ENCODE measurements at regions not wholly inside any gene's neighbourhood (a gene's known extent, or its start where the extent isn't known, plus 50 kb on each side); places are given as distances from the start of the nearest gene placed in this dataset.

DNA sequence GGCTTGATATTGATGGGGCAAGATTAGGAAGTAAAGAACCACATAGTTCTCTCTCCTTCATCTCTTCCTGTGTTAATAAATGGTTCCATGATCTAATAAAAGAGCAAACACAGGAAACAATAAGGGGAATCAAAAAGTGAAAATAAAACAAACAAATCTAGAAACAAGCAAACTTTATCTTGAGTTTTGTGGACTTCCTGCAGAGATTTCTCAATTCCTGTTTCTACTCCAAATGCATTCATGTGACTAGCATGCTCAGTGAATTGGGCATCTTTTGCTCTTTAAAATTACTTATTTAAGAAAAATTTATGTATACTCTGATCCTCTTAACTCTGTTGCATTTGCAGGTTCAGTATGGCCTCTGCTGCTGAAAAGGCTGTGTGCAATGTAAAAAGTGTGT lies 682.0 kb downstream of the KCTD8 start (continued):
- TF ChIP-seq NR2C1 (IDR thresholded peaks at IDR 0.05) (no peak), STAT1 (conservative IDR thresholded peaks at IDR 0.05) (no peak), ETV6 (conservative IDR thresholded peaks at IDR 0.05 in 1 of 2, IDR thresholded peaks at IDR 0.05 in 1 of 2; ENCODE audit: borderline replicate concordance in 1 of 2, low read depth in 1 of 2) (peak in 1 of 2 experiments; percentile 26; a peak in 1 of 4 replicates), RB1 (IDR thresholded peaks at IDR 0.05; ENCODE audit: borderline replicate concordance) (no peak), GABPA (IDR thresholded peaks at IDR 0.05; ENCODE audit: low read depth) (0 out of 2 replicates have a peak, but pooled peaks have one; percentile 30), ZNF24 (IDR thresholded peaks at IDR 0.05) (no peak), NFYB (IDR thresholded peaks at IDR 0.05; ENCODE audit: insufficient read depth, low read depth, low read length) (no peak), NBN (IDR thresholded peaks at IDR 0.05) (no peak), JUNB (IDR thresholded peaks at IDR 0.05) (no peak), YY1 (IDR thresholded peaks at IDR 0.05; ENCODE audit: low read depth, low read length) (no peak), RBBP5 (conservative IDR thresholded peaks at IDR 0.05) (no peak)
- TF ChIP-seq, protein P1, sequence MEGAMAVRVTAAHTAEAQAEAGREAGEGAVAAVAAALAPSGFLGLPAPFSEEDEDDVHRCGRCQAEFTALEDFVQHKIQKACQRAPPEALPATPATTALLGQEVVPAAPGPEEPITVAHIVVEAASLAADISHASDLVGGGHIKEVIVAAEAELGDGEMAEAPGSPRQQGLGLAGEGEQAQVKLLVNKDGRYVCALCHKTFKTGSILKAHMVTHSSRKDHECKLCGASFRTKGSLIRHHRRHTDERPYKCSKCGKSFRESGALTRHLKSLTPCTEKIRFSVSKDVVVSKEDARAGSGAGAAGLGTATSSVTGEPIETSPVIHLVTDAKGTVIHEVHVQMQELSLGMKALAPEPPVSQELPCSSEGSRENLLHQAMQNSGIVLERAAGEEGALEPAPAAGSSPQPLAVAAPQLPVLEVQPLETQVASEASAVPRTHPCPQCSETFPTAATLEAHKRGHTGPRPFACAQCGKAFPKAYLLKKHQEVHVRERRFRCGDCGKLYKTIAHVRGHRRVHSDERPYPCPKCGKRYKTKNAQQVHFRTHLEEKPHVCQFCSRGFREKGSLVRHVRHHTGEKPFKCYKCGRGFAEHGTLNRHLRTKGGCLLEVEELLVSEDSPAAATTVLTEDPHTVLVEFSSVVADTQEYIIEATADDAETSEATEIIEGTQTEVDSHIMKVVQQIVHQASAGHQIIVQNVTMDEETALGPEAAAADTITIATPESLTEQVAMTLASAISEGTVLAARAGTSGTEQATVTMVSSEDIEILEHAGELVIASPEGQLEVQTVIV (IDR thresholded peaks at IDR 0.05; ENCODE audit: borderline replicate concordance, partially characterized antibody): no peak

DNA sequence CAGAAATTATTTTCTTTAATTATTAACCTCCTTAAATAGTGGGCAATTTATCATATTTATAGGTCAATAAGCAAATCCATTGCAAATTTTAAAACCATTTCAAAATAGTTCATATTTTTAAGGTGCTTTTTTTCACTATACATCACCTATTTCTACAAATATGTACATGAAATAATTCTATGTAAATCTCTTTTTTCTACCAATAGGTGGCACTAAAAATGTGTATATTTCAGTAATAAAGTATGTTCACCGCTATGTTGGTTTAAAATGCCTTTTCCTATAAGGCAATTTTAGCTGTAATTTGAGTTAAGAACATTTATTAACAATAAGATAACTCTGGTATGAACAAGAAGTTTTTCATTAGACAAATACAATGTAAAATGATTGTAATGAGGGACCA lies 672.2 kb downstream of the KCTD8 start:
- peak; percentile 41; the same call in 1 of the 3 replicates for ATAC-seq
- no peak overlapping the region for H2AFZ ChIP-seq (ENCODE audit: control insufficient read depth, low read depth, low read length)
- no peak for FAIRE-seq
- ChIA-PET CTCF (interaction anchor here (1.0 kb wide), 1 partner anchor 11 kb away, joined by 3 read pairs; no protein-coding TSS in a partner anchor), POLR2A (no interaction called here), SMC1A (ENCODE audit: uncharacterized antibody, unreplicated experiment) (interaction anchor here (0.6 kb wide), 1 partner anchor 261 kb away, joined by 3 read pairs; no protein-coding TSS in a partner anchor), RAD21 (ENCODE audit: unreplicated experiment) (no interaction called here)
- H3K27ac ChIP-seq (ENCODE audit: control insufficient read depth, insufficient read depth): no peak overlapping the region
- no peak overlapping the region for H3K4me2 ChIP-seq (ENCODE audit: control insufficient read depth, insufficient read depth)
- no peaks in the 10 kb centered on the region for H3K9me3 ChIP-seq (replicated peaks; ENCODE audit: control insufficient read depth, insufficient read depth, low read length)
- H3K79me2 ChIP-seq (ENCODE audit: control insufficient read depth, insufficient read depth, low read length): no peaks in the 10 kb centered on the region
- DNase-seq (ENCODE audit: low read depth, low spot score): no peak
- no peak overlapping the region for H3K9ac ChIP-seq (ENCODE audit: control insufficient read depth, insufficient read depth, low read length)
- no TSS peak for BruUV-seq (replicated peaks)
- H3K36me3 ChIP-seq (ENCODE audit: control insufficient read depth in 2 of 2, insufficient read depth in 2 of 2, low read length in 1 of 2): no peaks in the 10 kb centered on the region
- H4K20me1 ChIP-seq (ENCODE audit: control insufficient read depth, insufficient read depth): no peaks in the 10 kb centered on the region
- no peaks in the 10 kb centered on the region for H3K27me3 ChIP-seq (replicated peaks in 1 of 2; ENCODE audit: control insufficient read depth in 2 of 2, insufficient read depth in 2 of 2, low read length in 1 of 2)
- TF ChIP-seq TCF3 (IDR thresholded peaks at IDR 0.05; ENCODE audit: borderline replicate concordance, insufficient read depth, low read depth, low read length) (no peak), SUPT20H (IDR thresholded peaks at IDR 0.05; ENCODE audit: borderline replicate concordance, control insufficient read depth, low read depth, low read length) (no peak)
- TF ChIP-seq, protein P2, sequence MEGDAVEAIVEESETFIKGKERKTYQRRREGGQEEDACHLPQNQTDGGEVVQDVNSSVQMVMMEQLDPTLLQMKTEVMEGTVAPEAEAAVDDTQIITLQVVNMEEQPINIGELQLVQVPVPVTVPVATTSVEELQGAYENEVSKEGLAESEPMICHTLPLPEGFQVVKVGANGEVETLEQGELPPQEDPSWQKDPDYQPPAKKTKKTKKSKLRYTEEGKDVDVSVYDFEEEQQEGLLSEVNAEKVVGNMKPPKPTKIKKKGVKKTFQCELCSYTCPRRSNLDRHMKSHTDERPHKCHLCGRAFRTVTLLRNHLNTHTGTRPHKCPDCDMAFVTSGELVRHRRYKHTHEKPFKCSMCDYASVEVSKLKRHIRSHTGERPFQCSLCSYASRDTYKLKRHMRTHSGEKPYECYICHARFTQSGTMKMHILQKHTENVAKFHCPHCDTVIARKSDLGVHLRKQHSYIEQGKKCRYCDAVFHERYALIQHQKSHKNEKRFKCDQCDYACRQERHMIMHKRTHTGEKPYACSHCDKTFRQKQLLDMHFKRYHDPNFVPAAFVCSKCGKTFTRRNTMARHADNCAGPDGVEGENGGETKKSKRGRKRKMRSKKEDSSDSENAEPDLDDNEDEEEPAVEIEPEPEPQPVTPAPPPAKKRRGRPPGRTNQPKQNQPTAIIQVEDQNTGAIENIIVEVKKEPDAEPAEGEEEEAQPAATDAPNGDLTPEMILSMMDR (IDR thresholded peaks at IDR 0.05 in 2 of 3, conservative IDR thresholded peaks at IDR 0.05 in 1 of 3; ENCODE audit: control insufficient read depth in 2 of 3, extremely low read depth in 1 of 3, insufficient read depth in 1 of 3, low read depth in 3 of 3, low read length in 3 of 3): peak in 1 of 3 experiments; percentile 20; a peak in 2 of 6 replicates
- no peak overlapping the region for H3K4me3 ChIP-seq
- WGBS (ENCODE audit: insufficient coverage, insufficient replicate concordance, low lambda C conversion rate, missing lambda C conversion rate): 0% methylated on average over 1 of the region's 1 CpG
- no peaks in the 10 kb centered on the region for H3K4me1 ChIP-seq (ENCODE audit: control insufficient read depth, insufficient read depth, low read length)
- intact Hi-C loops (cut with micrococcal nuclease; ENCODE audit: unreplicated experiment): no loop called here
- in situ Hi-C loops (cut with MboI): no loop called here

Measured in GM12878 (cell line).